LNCAP (cell line): ENCODE measurements at regions not wholly inside any gene's neighbourhood (a gene's known extent, or its start where the extent isn't known, plus 50 kb on each side); places are given as distances from the start of the nearest gene placed in this dataset.
A peak's percentile ranks its signal among the peaks of the same experiment; 100 is the strongest.

Experiments used
- CTCF ChIP-seq: fragments of 450-650 bp; IDR thresholded peaks from 2 replicates; pipeline ENCODE4 v1.5.1; 2017; ENCODE audit warnings: mild to moderate bottlenecking

DNA sequence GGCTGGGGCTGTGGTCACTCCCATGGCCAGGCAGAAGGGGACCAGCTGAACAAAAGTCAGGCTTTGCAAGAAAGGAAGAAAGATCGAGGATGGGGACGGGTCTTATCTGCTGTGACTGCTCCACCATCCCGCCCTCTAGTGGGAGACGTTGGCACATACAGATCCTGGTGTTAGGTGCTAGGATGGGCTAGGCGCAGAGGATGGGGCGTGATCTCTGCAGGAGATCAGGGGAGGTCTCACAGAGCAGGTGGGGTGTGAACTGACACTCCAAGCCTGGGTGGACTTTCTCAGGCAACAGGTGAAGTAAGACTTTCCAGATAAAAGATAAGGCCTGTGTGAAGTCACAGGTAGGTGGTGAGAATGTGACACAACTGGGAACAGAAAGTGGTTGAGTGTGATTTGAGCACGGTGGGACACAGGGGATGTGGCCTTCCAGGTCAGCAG lies 141.9 kb upstream of the SMAD3 start:
- TF ChIP-seq CTCF: peak; percentile 61

- TF ChIP-seq CTCF: no peak
Measured at GRCh38 chr15:66924889-66925288, 140.5 kb upstream of the SMAD3 start.

DNA sequence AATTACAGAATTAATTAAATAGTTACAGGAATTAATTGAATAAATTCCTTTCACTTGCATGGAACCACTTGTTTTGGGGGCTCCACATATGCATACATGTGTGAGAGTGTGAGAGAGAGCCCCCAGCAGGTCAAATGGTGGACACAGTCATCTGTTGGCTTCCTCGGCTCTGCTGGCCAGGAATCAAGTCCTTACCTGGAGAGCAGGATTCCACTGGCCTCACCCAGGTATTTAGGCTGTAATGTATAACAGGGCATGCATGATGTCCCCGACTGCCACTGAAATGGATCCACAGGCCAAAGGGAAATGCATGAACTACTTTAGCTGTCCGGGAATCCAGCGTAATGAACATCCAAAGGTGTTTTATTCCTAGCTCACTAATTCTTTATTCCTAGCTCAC lies 139.7 kb upstream of the SMAD3 start:
- no peak for TF ChIP-seq CTCF

- TF ChIP-seq CTCF: no peak
Measured at GRCh38 chr15:66927201-66928077, 138.0 kb upstream of the SMAD3 start.

GRCh38 chr15:66928101-66928500 lies 137.3 kb upstream of the SMAD3 start:
- no peak for TF ChIP-seq CTCF

GRCh38 chr15:66928784-66929183 lies 136.6 kb upstream of the SMAD3 start:
- no peak for TF ChIP-seq CTCF

DNA sequence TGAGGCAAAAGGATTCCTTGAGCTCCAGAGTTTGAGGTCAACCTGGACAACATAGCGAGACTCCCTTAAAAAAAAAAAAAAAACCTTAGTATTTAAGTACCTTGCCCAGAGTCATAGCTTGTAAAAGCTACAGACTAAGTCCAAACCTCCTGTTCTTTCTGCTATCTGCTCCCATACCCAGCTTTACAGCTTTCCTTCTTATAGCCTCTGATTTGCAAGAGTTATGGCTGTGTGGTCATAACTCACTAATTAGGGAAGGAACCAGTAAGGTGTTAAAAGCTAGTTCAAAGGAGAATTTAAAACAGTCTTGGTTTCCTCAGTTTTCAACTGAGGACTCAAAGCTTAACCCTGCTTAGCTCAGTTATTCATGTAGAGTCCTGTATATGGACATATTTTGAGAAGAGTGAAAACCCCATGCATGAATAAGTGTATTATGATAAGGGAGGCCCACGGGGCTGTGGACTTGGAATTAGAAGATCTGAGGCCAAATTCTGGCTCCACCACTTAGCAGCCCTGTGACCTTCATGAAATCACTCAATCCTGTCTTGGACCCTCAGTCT lies 135.5 kb upstream of the SMAD3 start:
- TF ChIP-seq CTCF: no peak
